ENCODE measurements at regions not wholly inside any gene's neighbourhood (a gene's known extent, or its start where the extent isn't known, plus 50 kb on each side); places are given as distances from the start of the nearest gene placed in this dataset.

GRCh38 chr1:112783059-112783458 lies 67.9 kb upstream of the PPM1J start:
- H3K9me3 ChIP-seq (ENCODE audit: control insufficient read depth, low read depth, low read length), result no peaks in the 10 kb centered on the region

GRCh38 chr1:112779665-112780526 lies 64.8 kb upstream of the PPM1J start:
- no CpG with 5 or more reads among the region's 12 CpGs for WGBS (ENCODE audit: insufficient coverage, low lambda C conversion rate)
- no peaks in the 10 kb centered on the region for H3K9me3 ChIP-seq (ENCODE audit: control insufficient read depth, low read depth, low read length)
- no peaks in the 10 kb centered on the region for H3K36me3 ChIP-seq (ENCODE audit: control insufficient read depth, insufficient read depth, low read length)
- peaks cover 3% of the 10 kb centered on the region for H3K27me3 ChIP-seq (ENCODE audit: control insufficient read depth, insufficient read depth, low read length)
- H3K4me3 ChIP-seq (ENCODE audit: low read length), result no peak overlapping the region
- no peak overlapping the region for H3K27ac ChIP-seq (ENCODE audit: low read length)
- no peak for DNase-seq
- no peaks in the 10 kb centered on the region for H3K4me1 ChIP-seq (ENCODE audit: control insufficient read depth, insufficient read depth, low read length)

More at GRCh38 chr1:112783059-112783458, 67.9 kb upstream of the PPM1J start:
- no peaks in the 10 kb centered on the region for H3K36me3 ChIP-seq (ENCODE audit: control insufficient read depth, insufficient read depth, low read length)
- no peak overlapping the region for H3K4me3 ChIP-seq (ENCODE audit: low read length)
- no peak for DNase-seq
- H3K4me1 ChIP-seq (ENCODE audit: control insufficient read depth, insufficient read depth, low read length), result no peaks in the 10 kb centered on the region
- H3K27ac ChIP-seq (ENCODE audit: low read length), result no peak overlapping the region
- H3K27me3 ChIP-seq (ENCODE audit: control insufficient read depth, insufficient read depth, low read length), result peaks cover 3% of the 10 kb centered on the region

GRCh38 chr1:112778137-112778536 lies 63.0 kb upstream of the PPM1J start:
- no peak for DNase-seq
- Histone ChIP-seq H3K27ac (ENCODE audit: low read length) (no peak overlapping the region), H3K27me3 (ENCODE audit: control insufficient read depth, insufficient read depth, low read length) (peaks cover 3% of the 10 kb centered on the region), H3K4me1 (ENCODE audit: control insufficient read depth, insufficient read depth, low read length) (no peaks in the 10 kb centered on the region), H3K9me3 (ENCODE audit: control insufficient read depth, low read depth, low read length) (no peaks in the 10 kb centered on the region), H3K36me3 (ENCODE audit: control insufficient read depth, insufficient read depth, low read length) (no peaks in the 10 kb centered on the region), H3K4me3 (ENCODE audit: low read length) (no peak overlapping the region)
- WGBS (ENCODE audit: insufficient coverage, low lambda C conversion rate), result 20% methylated on average over 1 of the region's 1 CpG

- Histone ChIP-seq H3K4me3 (ENCODE audit: low read length) (no peak overlapping the region), H3K36me3 (ENCODE audit: control insufficient read depth, insufficient read depth, low read length) (no peaks in the 10 kb centered on the region)
- WGBS (ENCODE audit: insufficient coverage, low lambda C conversion rate), result no CpG with 5 or more reads among the region's 3 CpGs
Observed at GRCh38 chr1:112776688-112777087, 61.6 kb upstream of the PPM1J start.

GRCh38 chr1:112772781-112773180 lies 57.6 kb upstream of the PPM1J start:
- no peaks in the 10 kb centered on the region for H3K9me3 ChIP-seq (ENCODE audit: control insufficient read depth, low read depth, low read length)
- H3K4me1 ChIP-seq (ENCODE audit: control insufficient read depth, insufficient read depth, low read length), result no peaks in the 10 kb centered on the region
- H3K4me3 ChIP-seq (ENCODE audit: low read length), result no peak overlapping the region
- H3K36me3 ChIP-seq (ENCODE audit: control insufficient read depth, insufficient read depth, low read length), result no peaks in the 10 kb centered on the region
- H3K27me3 ChIP-seq (ENCODE audit: control insufficient read depth, insufficient read depth, low read length), result peaks cover 5% of the 10 kb centered on the region
- no CpG with 5 or more reads among the region's 4 CpGs for WGBS (ENCODE audit: insufficient coverage, low lambda C conversion rate)
- DNase-seq, result no peak
- H3K27ac ChIP-seq (ENCODE audit: low read length), result no peak overlapping the region

More at GRCh38 chr1:112776688-112777087, 61.6 kb upstream of the PPM1J start:
- no peak for DNase-seq
- H3K27me3 ChIP-seq (ENCODE audit: control insufficient read depth, insufficient read depth, low read length), result peaks cover 6% of the 10 kb centered on the region
- no peaks in the 10 kb centered on the region for H3K9me3 ChIP-seq (ENCODE audit: control insufficient read depth, low read depth, low read length)
- H3K4me1 ChIP-seq (ENCODE audit: control insufficient read depth, insufficient read depth, low read length), result no peaks in the 10 kb centered on the region
- no peak overlapping the region for H3K27ac ChIP-seq (ENCODE audit: low read length)

GRCh38 chr1:112770724-112771123 lies 55.6 kb upstream of the PPM1J start:
- H3K4me3 ChIP-seq (ENCODE audit: low read length), result no peak overlapping the region
- no peak overlapping the region for H3K27ac ChIP-seq (ENCODE audit: low read length)
- H3K27me3 ChIP-seq (ENCODE audit: control insufficient read depth, insufficient read depth, low read length), result peaks cover 5% of the 10 kb centered on the region
- no peaks in the 10 kb centered on the region for H3K4me1 ChIP-seq (ENCODE audit: control insufficient read depth, insufficient read depth, low read length)
- DNase-seq, result no peak
- no CpG with 5 or more reads among the region's 4 CpGs for WGBS (ENCODE audit: insufficient coverage, low lambda C conversion rate)
- no peaks in the 10 kb centered on the region for H3K9me3 ChIP-seq (ENCODE audit: control insufficient read depth, low read depth, low read length)
- H3K36me3 ChIP-seq (ENCODE audit: control insufficient read depth, insufficient read depth, low read length), result no peaks in the 10 kb centered on the region

GRCh38 chr1:112769611-112770010 lies 54.5 kb upstream of the PPM1J start:
- no peak overlapping the region for H3K4me3 ChIP-seq (ENCODE audit: low read length)
- H3K27me3 ChIP-seq (ENCODE audit: control insufficient read depth, insufficient read depth, low read length), result peaks cover 5% of the 10 kb centered on the region
- no peak for DNase-seq
- no peaks in the 10 kb centered on the region for H3K9me3 ChIP-seq (ENCODE audit: control insufficient read depth, low read depth, low read length)
- no peaks in the 10 kb centered on the region for H3K4me1 ChIP-seq (ENCODE audit: control insufficient read depth, insufficient read depth, low read length)
- H3K36me3 ChIP-seq (ENCODE audit: control insufficient read depth, insufficient read depth, low read length), result no peaks in the 10 kb centered on the region
- no CpG with 5 or more reads among the region's 4 CpGs for WGBS (ENCODE audit: insufficient coverage, low lambda C conversion rate)
- no peak overlapping the region for H3K27ac ChIP-seq (ENCODE audit: low read length)

GRCh38 chr1:112767646-112768045 lies 52.5 kb upstream of the PPM1J start:
- Histone ChIP-seq H3K36me3 (ENCODE audit: control insufficient read depth, insufficient read depth, low read length) (no peaks in the 10 kb centered on the region), H3K4me3 (ENCODE audit: low read length) (no peak overlapping the region), H3K4me1 (ENCODE audit: control insufficient read depth, insufficient read depth, low read length) (no peaks in the 10 kb centered on the region), H3K9me3 (ENCODE audit: control insufficient read depth, low read depth, low read length) (no peaks in the 10 kb centered on the region), H3K27ac (ENCODE audit: low read length) (no peak overlapping the region), H3K27me3 (ENCODE audit: control insufficient read depth, insufficient read depth, low read length) (peaks cover 2% of the 10 kb centered on the region)
- no CpG with 5 or more reads among the region's 3 CpGs for WGBS (ENCODE audit: insufficient coverage, low lambda C conversion rate)
- DNase-seq, result no peak

All from large intestine (tissue), 3 donors.